ENCODE measurements at regions not wholly inside any gene's neighbourhood (a gene's known extent, or its start where the extent isn't known, plus 50 kb on each side); places are given as distances from the start of the nearest gene placed in this dataset.

DNA sequence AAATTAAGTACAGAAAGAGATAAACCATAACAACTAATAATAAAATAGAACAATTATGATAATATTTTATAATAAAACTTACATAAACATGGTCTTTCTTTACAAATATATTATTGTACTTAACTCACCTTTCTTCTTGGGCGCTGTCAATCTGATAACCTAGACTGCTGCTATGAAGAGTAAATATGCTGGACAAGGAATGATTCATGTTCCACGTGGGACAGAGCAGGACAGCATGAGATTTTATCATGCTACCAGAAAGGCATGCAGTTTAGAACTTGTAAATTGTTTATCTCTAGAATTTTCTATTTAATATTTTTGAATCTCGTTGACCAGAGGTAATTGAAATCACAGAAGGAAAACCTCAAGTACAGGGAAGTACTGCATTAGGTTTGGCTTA, 210.7 kb downstream of the ANKRD30B start:
- TF ChIP-seq, protein P1, sequence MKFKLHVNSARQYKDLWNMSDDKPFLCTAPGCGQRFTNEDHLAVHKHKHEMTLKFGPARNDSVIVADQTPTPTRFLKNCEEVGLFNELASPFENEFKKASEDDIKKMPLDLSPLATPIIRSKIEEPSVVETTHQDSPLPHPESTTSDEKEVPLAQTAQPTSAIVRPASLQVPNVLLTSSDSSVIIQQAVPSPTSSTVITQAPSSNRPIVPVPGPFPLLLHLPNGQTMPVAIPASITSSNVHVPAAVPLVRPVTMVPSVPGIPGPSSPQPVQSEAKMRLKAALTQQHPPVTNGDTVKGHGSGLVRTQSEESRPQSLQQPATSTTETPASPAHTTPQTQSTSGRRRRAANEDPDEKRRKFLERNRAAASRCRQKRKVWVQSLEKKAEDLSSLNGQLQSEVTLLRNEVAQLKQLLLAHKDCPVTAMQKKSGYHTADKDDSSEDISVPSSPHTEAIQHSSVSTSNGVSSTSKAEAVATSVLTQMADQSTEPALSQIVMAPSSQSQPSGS (tag by site-specific recombination; IDR thresholded peaks at IDR 0.05; ENCODE audit: low read depth): no peak
- TF ChIP-seq, protein P2, sequence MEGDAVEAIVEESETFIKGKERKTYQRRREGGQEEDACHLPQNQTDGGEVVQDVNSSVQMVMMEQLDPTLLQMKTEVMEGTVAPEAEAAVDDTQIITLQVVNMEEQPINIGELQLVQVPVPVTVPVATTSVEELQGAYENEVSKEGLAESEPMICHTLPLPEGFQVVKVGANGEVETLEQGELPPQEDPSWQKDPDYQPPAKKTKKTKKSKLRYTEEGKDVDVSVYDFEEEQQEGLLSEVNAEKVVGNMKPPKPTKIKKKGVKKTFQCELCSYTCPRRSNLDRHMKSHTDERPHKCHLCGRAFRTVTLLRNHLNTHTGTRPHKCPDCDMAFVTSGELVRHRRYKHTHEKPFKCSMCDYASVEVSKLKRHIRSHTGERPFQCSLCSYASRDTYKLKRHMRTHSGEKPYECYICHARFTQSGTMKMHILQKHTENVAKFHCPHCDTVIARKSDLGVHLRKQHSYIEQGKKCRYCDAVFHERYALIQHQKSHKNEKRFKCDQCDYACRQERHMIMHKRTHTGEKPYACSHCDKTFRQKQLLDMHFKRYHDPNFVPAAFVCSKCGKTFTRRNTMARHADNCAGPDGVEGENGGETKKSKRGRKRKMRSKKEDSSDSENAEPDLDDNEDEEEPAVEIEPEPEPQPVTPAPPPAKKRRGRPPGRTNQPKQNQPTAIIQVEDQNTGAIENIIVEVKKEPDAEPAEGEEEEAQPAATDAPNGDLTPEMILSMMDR (tag by site-specific recombination; IDR thresholded peaks at IDR 0.05): no peak
- TF ChIP-seq HOXC10 (CRISPR knock-in tag; IDR thresholded peaks at IDR 0.05) (no peak), SP2 (tag by site-specific recombination; IDR thresholded peaks at IDR 0.05) (no peak), ZNF138 (tag by site-specific recombination; IDR thresholded peaks at IDR 0.05; ENCODE audit: borderline replicate concordance) (no peak), ZNF335 (tag by site-specific recombination; conservative IDR thresholded peaks at IDR 0.05) (no peak), ZNF391 (tag by site-specific recombination; IDR thresholded peaks at IDR 0.05; ENCODE audit: borderline replicate concordance, low read depth) (no peak), ZBTB1 (tag by site-specific recombination; IDR thresholded peaks at IDR 0.05) (no peak), ZNF639 (tag by site-specific recombination; IDR thresholded peaks at IDR 0.05) (no peak), BCL6B (tag by site-specific recombination; IDR thresholded peaks at IDR 0.05) (no peak)
